ENCODE measurements at regions not wholly inside any gene's neighbourhood (a gene's known extent, or its start where the extent isn't known, plus 50 kb on each side); places are given as distances from the start of the nearest gene placed in this dataset.

- POLR2A ChIA-PET (ENCODE audit: low non-redundant PET): no interaction called here
- TF ChIP-seq CTCF (conservative IDR thresholded peaks at IDR 0.05; ENCODE audit: low read depth): no peak
- CTCF ChIA-PET: no interaction called here
- no peak for DNase-seq (ENCODE audit: low spot score)
- no peak overlapping the region for H3K27ac ChIP-seq
Measured at GRCh38 chr3:178087376-178087775, 448.9 kb upstream of the KCNMB2 start.

- POLR2A ChIA-PET (ENCODE audit: low non-redundant PET): no interaction called here
- CTCF ChIA-PET: no interaction called here
- H3K27ac ChIP-seq: no peak overlapping the region
- DNase-seq (ENCODE audit: low spot score): no peak
- TF ChIP-seq CTCF (conservative IDR thresholded peaks at IDR 0.05; ENCODE audit: low read depth): no peak
Measured at GRCh38 chr3:178088963-178089362, 447.3 kb upstream of the KCNMB2 start.

GRCh38 chr3:178090899-178091298, 445.3 kb upstream of the KCNMB2 start:
- DNase-seq (ENCODE audit: low spot score): no peak
- CTCF ChIA-PET: interaction anchor here (0.8 kb wide), 1 partner anchor 48 kb away, joined by 4 read pairs; no protein-coding TSS in a partner anchor
- H3K27ac ChIP-seq: no peak overlapping the region
- POLR2A ChIA-PET (ENCODE audit: low non-redundant PET): no interaction called here
- TF ChIP-seq CTCF (conservative IDR thresholded peaks at IDR 0.05; ENCODE audit: low read depth): no peak

- no peak overlapping the region for H3K27ac ChIP-seq
- ChIA-PET POLR2A (ENCODE audit: low non-redundant PET) (no interaction called here), CTCF (no interaction called here)
- DNase-seq (ENCODE audit: low spot score): no peak
- no peak for TF ChIP-seq CTCF (conservative IDR thresholded peaks at IDR 0.05; ENCODE audit: low read depth)
Measured at GRCh38 chr3:178095522-178095921, 440.7 kb upstream of the KCNMB2 start.

GRCh38 chr3:178096955-178097354, 439.3 kb upstream of the KCNMB2 start:
- no peak overlapping the region for H3K27ac ChIP-seq
- no peak for TF ChIP-seq CTCF (conservative IDR thresholded peaks at IDR 0.05; ENCODE audit: low read depth)
- no peak for DNase-seq (ENCODE audit: low spot score)
- POLR2A ChIA-PET (ENCODE audit: low non-redundant PET): no interaction called here
- CTCF ChIA-PET: interaction anchor here (0.6 kb wide), 1 partner anchor 12 kb away, joined by 4 read pairs; no protein-coding TSS in a partner anchor

GRCh38 chr3:178097576-178097975, 438.7 kb upstream of the KCNMB2 start:
- H3K27ac ChIP-seq: no peak overlapping the region
- ChIA-PET POLR2A (ENCODE audit: low non-redundant PET) (no interaction called here), CTCF (interaction anchor here (0.6 kb wide), 1 partner anchor 13 kb away, joined by 4 read pairs; no protein-coding TSS in a partner anchor)
- no peak for TF ChIP-seq CTCF (conservative IDR thresholded peaks at IDR 0.05; ENCODE audit: low read depth)
- DNase-seq (ENCODE audit: low spot score): no peak

- ChIA-PET POLR2A (ENCODE audit: low non-redundant PET) (no interaction called here), CTCF (interaction anchor here (0.7 kb wide), 1 partner anchor 138 kb away, joined by 4 read pairs; no protein-coding TSS in a partner anchor)
- TF ChIP-seq CTCF (conservative IDR thresholded peaks at IDR 0.05; ENCODE audit: low read depth): no peak
- DNase-seq (ENCODE audit: low spot score): no peak
- H3K27ac ChIP-seq: no peak overlapping the region
Measured at GRCh38 chr3:178099274-178099673, 437.0 kb upstream of the KCNMB2 start.

All from RWPE1 (cell line).